Right cardiac atrium (tissue), 5 donors: ENCODE measurements at regions not wholly inside any gene's neighbourhood (a gene's known extent, or its start where the extent isn't known, plus 50 kb on each side); places are given as distances from the start of the nearest gene placed in this dataset.

Source experiments
- ATAC-seq, 2 donors: fragments of 200-7000 bp; cut with Tn5 transposase; one replicate each; pipeline versions ENCODE4 v1.8.0 to v1.9.1; 2020; ENCODE audit warnings: moderate library complexity in 2 of 2, mild to moderate bottlenecking in 1 of 2
- DNase-seq, 3 donors: peaks; one replicate each; pipeline ENCODE4 v3.0.0-alpha.2; 2020
- H3K27ac ChIP-seq: one replicate; pipeline ENCODE4 v1.5.1; 2013; ENCODE audit warnings: mild to moderate bottlenecking, low read length, control low read depth, moderate library complexity
- H3K27me3 ChIP-seq: one replicate; pipeline ENCODE4 v1.6.1; 2013; ENCODE audit not compliant: control insufficient read depth, insufficient read depth
- H3K4me1 ChIP-seq: one replicate; pipeline ENCODE4 v1.6.1; 2013; ENCODE audit warnings: low read length; ENCODE audit not compliant: control insufficient read depth, insufficient read depth
- H3K4me3 ChIP-seq: one replicate; pipeline ENCODE4 v1.5.1; 2013; ENCODE audit warnings: low read length, control low read depth
- H3K9me3 ChIP-seq: one replicate; pipeline ENCODE4 v1.6.1; 2013; ENCODE audit warnings: low read length; ENCODE audit not compliant: control insufficient read depth
- WGBS: extraction: QIAGEN DNeasy Blood & Tissue Kit; methylation state at CpG from one replicate; pipeline ENCODE4 v1.1.7; 2013; 5-methylcytosine and 5-hydroxymethylcytosine counted together
- intact Hi-C, 4 donors: fragments of 100-400 bp; cut with DNase I; formaldehyde crosslinking; loops; one replicate each; pipeline versions ENCODE4 v1.11.0 to v1.14.0; 2022 to 2023
- donor health status: healthy with polysubstance abuse.
- donor health status: DM: no; HTN: yes; CAD: no.
- donor health status: DM: no; HTN: no; CAD: no.
- donor health status: DM: no; HTN: yes; CAD: no; lungs with severe emphysema.
- donor health status: DM: yes; HTN: yes; CAD: no.

- peak; percentile 57 to 58 for ATAC-seq
These were observed 837.4 kb upstream of the ID2 start for GRCh38 chr2:7844414-7844965.

GRCh38 chr2:7845332-7845731 is 836.5 kb upstream of the ID2 start:
- Histone ChIP-seq H3K27ac (no peak overlapping the region), H3K4me1 (peaks cover 7% of the 10 kb centered on the region), H3K27me3 (no peaks in the 10 kb centered on the region), H3K9me3 (no peaks in the 10 kb centered on the region), H3K4me3 (no peak overlapping the region)
- peak; percentile 61 to 63 for ATAC-seq
- intact Hi-C loops = no loop called here
- WGBS = 30% methylated on average over 2 of the region's 2 CpGs
- peak in 1 of 3 donors; percentile 40 for DNase-seq

More at GRCh38 chr2:7844414-7844965, 837.4 kb upstream of the ID2 start:
- Histone ChIP-seq H3K9me3 (no peaks in the 10 kb centered on the region), H3K27me3 (no peaks in the 10 kb centered on the region), H3K27ac (no peak overlapping the region), H3K4me3 (no peak overlapping the region), H3K4me1 (peaks cover 7% of the 10 kb centered on the region)
- 57% methylated on average over 9 of the region's 9 CpGs for WGBS
- intact Hi-C loops = no loop called here
- DNase-seq = no peak

GRCh38 chr2:7846607-7847006 is 835.2 kb upstream of the ID2 start:
- intact Hi-C loops = no loop called here
- Histone ChIP-seq H3K4me3 (no peak overlapping the region), H3K27ac (no peak overlapping the region), H3K4me1 (peaks cover 7% of the 10 kb centered on the region), H3K9me3 (no peaks in the 10 kb centered on the region), H3K27me3 (no peaks in the 10 kb centered on the region)
- DNase-seq (no peak), ATAC-seq (no peak)
- 92% methylated on average over 5 of the region's 5 CpGs for WGBS

GRCh38 chr2:7847321-7847720 is 834.5 kb upstream of the ID2 start:
- Histone ChIP-seq H3K4me3 (no peak overlapping the region), H3K9me3 (no peaks in the 10 kb centered on the region), H3K27ac (no peak overlapping the region), H3K27me3 (no peaks in the 10 kb centered on the region), H3K4me1 (peaks cover 7% of the 10 kb centered on the region)
- intact Hi-C loops = no loop called here
- no peak for DNase-seq
- WGBS = 88% methylated on average over 4 of the region's 4 CpGs
- no peak for ATAC-seq

- ATAC-seq (no peak), DNase-seq (no peak)
- Histone ChIP-seq H3K4me3 (no peak overlapping the region), H3K9me3 (no peaks in the 10 kb centered on the region), H3K27me3 (no peaks in the 10 kb centered on the region), H3K27ac (no peak overlapping the region), H3K4me1 (peaks cover 7% of the 10 kb centered on the region)
- intact Hi-C loops = no loop called here
- WGBS = 90% methylated on average over 1 of the region's 1 CpG
These were observed 832.8 kb upstream of the ID2 start for GRCh38 chr2:7849027-7849426.

- intact Hi-C loops = no loop called here
These were observed 832.3 kb upstream of the ID2 start for GRCh38 chr2:7849531-7849930.

GRCh38 chr2:7852546-7852945 is 829.3 kb upstream of the ID2 start:
- H3K4me1 ChIP-seq = peaks cover 7% of the 10 kb centered on the region
- intact Hi-C loops = no loop called here
- no peaks in the 10 kb centered on the region for H3K27me3 ChIP-seq
- no peak overlapping the region for H3K27ac ChIP-seq
- no peak overlapping the region for H3K4me3 ChIP-seq
- ATAC-seq (no peak), DNase-seq (no peak)
- 55% methylated on average over 2 of the region's 2 CpGs for WGBS
- H3K9me3 ChIP-seq = no peaks in the 10 kb centered on the region

More at GRCh38 chr2:7849531-7849930, 832.3 kb upstream of the ID2 start:
- Histone ChIP-seq H3K27me3 (no peaks in the 10 kb centered on the region), H3K4me1 (peaks cover 7% of the 10 kb centered on the region), H3K27ac (no peak overlapping the region), H3K4me3 (no peak overlapping the region), H3K9me3 (no peaks in the 10 kb centered on the region)
- no peak for DNase-seq
- WGBS = 76% methylated on average over 5 of the region's 5 CpGs
- ATAC-seq = no peak

- Histone ChIP-seq H3K4me1 (peaks cover 3% of the 10 kb centered on the region), H3K4me3 (no peak overlapping the region), H3K27me3 (no peaks in the 10 kb centered on the region), H3K9me3 (no peaks in the 10 kb centered on the region), H3K27ac (no peak overlapping the region)
- no peak for ATAC-seq
- intact Hi-C loops = no loop called here
- 58% methylated on average over 1 of the region's 1 CpG for WGBS
- DNase-seq = no peak
These were observed 824.0 kb upstream of the ID2 start for GRCh38 chr2:7857904-7858303.

- Histone ChIP-seq H3K4me1 (peaks cover 3% of the 10 kb centered on the region), H3K4me3 (no peak overlapping the region), H3K27ac (no peak overlapping the region), H3K9me3 (no peaks in the 10 kb centered on the region), H3K27me3 (no peaks in the 10 kb centered on the region)
- ATAC-seq (no peak), DNase-seq (no peak)
- WGBS = 57% methylated on average over 2 of the region's 2 CpGs
- intact Hi-C loops = no loop called here
These were observed 823.2 kb upstream of the ID2 start for GRCh38 chr2:7858624-7859023.

GRCh38 chr2:7860693-7861092 is 821.2 kb upstream of the ID2 start:
- H3K27me3 ChIP-seq = no peaks in the 10 kb centered on the region
- no peak overlapping the region for H3K4me3 ChIP-seq
- DNase-seq (no peak), ATAC-seq (no peak)
- 61% methylated on average over 2 of the region's 2 CpGs for WGBS
- H3K4me1 ChIP-seq = peaks cover 3% of the 10 kb centered on the region
- H3K27ac ChIP-seq = no peak overlapping the region
- intact Hi-C loops = no loop called here
- H3K9me3 ChIP-seq = no peaks in the 10 kb centered on the region

GRCh38 chr2:7861910-7862702 is 819.8 kb upstream of the ID2 start:
- Histone ChIP-seq H3K4me3 (no peak overlapping the region), H3K4me1 (peaks cover 3% of the 10 kb centered on the region), H3K27me3 (no peaks in the 10 kb centered on the region), H3K9me3 (peaks cover 1% of the 10 kb centered on the region), H3K27ac (no peak overlapping the region)
- intact Hi-C loops = no loop called here
- DNase-seq (no peak), ATAC-seq (no peak)
- WGBS = 82% methylated on average over 8 of the region's 8 CpGs
